ENCODE measurements at regions not wholly inside any gene's neighbourhood (a gene's known extent, or its start where the extent isn't known, plus 50 kb on each side); places are given as distances from the start of the nearest gene placed in this dataset.

GRCh38 chr5:3114467-3114866 lies 363.0 kb upstream of the IRX2 start:
- no peak for TF ChIP-seq EP300 (IDR thresholded peaks at IDR 0.05)
- no peak for TF ChIP-seq CTCF (IDR thresholded peaks at IDR 0.05)
